GM18499 (cell line): ENCODE measurements at regions not wholly inside any gene's neighbourhood (a gene's known extent, or its start where the extent isn't known, plus 50 kb on each side); places are given as distances from the start of the nearest gene placed in this dataset.

Experiments
- ATAC-seq: cut with Tn5 transposase; IDR thresholded peaks from one replicate; pipeline ENCODE4 v1.9.1; 2021; ENCODE audit warnings: moderate number of reproducible peaks; ENCODE audit not compliant: insufficient read depth, unreplicated experiment

DNA sequence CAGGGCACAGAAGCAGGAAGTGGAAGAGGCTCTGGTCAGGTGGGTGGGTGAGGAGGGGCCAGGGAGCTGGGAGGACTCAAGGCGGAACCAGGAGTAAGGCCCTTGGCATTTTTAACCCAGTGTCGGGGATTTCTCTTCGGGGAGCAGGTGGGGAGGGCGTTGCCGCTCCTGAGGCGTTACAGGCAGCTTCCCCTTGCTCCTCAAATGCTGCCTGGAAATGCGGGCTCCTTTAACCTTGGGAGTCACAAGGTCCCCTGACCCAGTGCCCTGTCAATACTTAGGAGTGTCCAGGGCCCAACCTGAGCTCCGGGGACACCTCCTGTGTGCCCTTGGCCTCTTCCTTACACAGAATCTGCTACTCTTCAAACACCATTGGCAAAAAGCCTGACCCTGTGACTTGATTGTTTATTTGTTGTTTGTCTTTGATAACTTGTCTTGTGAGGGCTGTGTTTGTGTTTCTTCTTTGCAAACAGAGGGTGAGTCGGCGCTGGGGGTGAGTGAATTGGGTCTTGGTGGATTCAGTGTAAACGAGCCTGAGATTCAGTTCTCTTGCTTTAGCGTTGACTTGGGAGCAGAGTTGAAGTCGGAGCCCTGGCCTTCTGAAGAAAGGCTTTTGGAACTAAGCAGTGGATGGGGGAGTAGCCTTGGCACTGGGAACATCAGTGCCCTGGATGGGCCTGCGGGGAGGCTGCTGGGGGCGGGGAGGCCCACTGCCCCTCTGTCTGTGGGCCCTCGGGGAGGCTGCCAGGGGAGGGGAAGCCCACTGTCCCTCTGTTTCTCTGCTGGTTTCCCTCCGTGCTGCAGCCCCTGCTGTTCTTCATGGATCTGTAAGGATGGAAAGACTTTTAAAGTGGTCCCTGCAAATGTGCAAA lies 300.7 kb upstream of the IRX4 start:
- ATAC-seq, result no peak

DNA sequence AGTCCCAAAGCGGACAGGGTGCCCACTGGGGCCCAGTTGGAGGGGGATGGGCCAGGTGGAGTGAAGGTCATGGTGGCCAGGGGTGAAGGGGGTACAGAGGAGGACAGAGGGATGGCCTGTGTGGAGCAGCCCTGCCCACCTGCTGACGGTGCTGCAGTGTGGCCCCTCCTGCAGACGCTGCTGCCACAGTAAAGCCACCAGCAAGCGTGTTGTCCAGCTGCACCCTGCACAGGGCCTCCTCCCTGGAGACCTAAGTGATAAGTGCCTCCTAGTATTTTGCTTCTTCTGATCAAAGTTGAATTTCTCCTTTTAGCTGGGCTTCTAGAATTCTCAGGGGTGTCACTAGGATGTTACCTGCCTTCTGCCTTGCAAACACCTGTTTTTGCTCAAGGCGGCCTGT lies 299.3 kb upstream of the IRX4 start:
- no peak for ATAC-seq

DNA sequence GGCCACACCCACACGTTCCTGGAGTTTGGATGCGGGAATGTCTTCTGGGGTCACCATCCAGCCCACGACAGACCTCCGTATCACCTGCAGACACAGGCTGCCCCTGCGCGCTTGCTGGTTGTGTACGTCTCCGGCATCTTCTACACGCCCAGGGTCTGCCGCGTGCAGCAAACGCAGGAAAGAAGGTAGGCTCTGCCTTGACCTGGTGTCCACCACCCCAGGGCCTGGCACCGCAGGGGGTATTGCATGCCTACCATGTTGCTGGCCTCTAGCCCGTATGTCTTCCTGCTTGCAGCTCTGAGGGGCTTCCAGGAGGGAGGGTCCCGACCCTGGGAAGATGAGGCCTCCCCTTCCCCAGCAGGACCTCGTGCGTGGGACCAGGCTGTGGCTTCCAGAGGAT lies 298.8 kb upstream of the IRX4 start:
- ATAC-seq, result no peak

DNA sequence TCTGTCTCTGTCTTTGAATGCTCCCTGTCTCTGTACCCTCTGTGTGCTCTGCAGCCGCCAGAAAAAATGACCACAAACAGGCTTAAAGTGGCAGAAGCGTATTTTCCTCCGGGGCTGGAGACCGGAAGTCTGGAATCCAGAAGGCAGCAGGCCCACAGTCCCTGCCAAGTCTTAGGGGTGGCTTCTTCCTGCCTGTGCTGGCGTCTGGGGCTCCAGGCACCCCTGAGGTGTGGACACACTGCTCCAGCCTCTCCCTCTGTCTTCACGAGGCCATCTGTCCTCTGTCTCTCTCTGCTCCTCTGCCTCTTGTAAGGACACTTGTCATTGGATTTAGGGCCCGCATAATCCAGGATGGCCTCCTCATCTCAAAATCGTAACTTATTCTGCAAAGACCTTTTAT lies 298.4 kb upstream of the IRX4 start:
- no peak for ATAC-seq

DNA sequence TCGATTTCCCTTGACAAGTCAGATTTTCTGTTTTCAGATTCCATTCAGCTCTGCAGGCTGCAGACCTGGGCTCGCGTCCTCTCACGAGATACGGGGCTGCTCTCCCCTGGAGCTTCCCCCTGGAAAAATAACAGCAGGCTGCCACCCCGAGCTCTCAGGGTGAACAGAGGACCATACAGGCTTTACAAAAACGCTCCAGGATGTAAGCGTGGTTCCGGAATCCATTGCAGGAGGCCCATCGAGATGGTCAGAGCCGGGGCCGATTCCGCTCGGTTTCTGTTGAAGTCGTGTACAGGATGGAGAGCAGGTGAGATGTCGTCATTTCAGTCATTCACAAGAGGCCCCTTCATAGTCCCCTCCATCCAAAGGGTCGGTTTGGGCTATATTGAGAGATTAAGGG lies 297.7 kb upstream of the IRX4 start:
- no peak for ATAC-seq

DNA sequence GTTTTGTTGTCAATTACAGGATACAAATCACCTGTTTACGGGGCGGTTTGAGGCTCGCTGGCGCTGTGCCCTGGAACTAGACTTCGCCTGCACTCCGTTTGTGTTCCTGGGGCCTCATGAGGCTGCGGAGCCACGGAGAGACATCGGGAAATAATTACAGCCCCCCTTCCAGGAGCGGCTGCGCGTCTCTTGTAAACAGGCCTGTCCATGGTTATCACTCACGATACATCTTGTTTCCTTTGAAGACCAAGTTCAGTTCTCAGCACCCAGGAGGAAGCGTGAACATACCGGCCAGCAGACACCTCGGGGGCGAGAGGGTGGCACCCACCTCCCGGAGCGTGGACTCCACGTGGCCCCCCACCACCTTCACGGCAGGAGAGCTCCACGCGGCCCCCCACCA lies 297.1 kb upstream of the IRX4 start:
- no peak for ATAC-seq

DNA sequence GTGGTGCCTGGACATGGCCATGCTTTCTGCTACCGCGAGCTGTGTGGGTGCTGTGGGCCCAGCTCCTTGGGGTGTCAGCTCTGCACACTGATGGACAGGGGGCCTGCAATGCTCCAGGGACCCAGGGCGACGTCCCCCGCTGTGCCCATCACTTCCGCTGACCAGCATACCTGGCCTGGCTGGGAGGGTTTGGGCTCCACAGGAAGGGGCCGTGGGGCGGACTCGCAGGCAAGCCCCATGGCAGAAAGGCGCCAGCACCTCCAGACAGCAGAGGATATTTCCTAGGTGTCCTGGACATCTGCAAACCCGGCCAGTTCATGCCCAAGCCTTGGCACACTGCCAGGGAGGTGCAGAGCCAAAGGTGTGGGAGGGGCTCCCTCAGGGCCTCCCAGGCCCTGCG lies 295.8 kb upstream of the IRX4 start:
- ATAC-seq, result no peak

DNA sequence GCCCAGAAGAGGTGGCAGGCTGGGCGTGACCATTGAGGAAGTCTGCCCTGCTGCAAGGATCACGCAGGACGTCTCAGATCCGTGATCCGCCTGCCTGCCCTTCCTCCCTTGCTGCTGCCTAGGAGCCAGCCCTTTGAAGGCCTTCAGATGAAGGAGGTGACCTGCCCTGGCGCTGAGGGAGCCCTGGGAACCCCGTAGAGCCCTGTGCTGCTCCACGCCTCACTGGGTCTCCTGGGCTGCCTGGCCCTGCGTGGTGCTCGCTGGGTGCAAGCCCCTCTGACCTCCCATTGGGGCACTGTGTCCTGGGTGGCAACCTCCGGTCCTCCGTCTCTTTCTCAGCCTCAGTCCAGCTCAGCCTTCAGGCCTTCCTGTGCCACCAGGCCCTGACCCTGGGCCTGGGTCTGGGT lies 295.3 kb upstream of the IRX4 start:
- ATAC-seq, result no peak

DNA sequence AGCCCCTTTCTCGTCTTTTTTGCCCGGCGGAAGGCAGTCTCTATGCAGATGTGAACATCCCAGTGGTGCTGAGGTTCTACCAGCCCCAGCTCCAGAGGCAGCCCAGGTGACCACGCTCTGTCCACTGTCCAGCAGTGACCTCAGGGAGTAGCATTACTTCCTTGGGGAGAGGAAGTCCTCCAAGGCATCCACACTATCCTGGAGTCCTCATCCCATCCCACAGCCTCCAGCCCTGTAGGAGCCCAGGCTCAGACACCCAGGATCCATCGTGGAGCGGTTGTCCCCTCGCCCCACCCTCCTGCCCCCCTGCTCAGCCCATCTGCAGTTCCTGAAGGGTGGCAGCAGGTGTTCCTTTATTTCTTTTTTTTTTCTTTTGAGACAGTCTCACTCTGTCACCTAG lies 294.5 kb upstream of the IRX4 start:
- ATAC-seq, result no peak

DNA sequence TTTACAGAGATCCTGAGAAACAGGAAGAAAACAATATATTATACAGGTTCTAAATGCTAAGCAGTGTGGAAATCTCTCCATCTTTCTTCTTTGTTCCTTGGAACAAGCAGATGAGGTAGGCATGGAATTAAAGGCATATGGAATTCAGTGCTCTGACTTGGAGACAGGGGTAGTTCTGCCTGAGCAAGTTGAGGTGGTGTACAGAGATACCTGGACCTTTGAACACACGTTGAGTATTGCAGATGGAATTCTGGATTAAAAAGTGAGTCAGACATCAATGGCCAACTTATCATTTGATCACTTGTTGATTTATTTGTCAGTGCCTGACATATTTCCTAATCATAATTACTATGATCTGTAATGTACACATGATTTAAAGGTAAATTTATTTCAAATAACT lies 293.9 kb upstream of the IRX4 start:
- no peak for ATAC-seq

DNA sequence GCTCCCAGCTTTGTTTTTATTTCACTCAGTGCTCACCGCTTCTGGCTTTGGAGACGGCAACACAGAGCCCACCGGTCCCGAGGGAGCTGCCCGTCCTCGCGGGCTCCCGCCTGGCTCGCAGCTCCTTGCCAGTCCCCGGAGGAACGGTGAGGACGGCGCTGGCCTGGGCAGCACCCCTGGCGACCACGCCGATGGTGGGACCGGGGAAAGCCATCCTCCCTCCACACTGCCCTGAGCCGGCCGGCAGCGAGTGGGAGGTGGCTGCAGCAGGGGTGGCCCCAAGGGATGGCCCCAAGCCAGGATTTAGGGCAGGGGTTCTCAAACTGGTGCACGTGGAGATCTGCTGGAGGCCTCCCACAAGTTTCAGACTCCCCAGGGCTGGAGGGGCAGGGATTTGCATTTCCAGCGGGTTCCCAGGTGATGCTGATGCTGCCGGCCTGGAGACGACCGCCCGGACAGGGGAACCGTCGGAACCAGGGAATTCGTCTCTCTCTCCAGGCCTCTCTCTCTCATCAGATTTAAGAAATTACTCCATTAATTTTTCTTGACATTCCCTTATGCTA lies 293.2 kb upstream of the IRX4 start:
- ATAC-seq, result no peak

DNA sequence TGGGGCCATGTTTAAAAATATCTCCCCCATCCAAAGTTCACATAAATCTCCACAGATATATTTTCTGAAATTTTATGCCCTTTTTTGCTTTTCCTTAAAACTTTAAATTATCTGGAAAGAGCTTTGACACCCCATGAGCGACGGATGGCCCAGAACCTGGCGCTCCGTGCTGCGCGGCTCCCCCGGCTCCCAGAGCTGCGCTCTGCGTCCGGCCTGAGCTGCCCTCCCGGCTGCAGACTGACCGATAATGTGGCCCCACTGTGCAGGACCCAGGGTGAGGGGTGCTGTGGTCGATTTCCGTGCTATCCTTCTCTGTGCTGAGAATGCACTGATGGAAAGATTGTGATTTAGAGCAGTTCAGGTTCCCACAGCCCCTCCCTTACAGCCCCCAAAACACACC lies 292.3 kb upstream of the IRX4 start:
- no peak for ATAC-seq

DNA sequence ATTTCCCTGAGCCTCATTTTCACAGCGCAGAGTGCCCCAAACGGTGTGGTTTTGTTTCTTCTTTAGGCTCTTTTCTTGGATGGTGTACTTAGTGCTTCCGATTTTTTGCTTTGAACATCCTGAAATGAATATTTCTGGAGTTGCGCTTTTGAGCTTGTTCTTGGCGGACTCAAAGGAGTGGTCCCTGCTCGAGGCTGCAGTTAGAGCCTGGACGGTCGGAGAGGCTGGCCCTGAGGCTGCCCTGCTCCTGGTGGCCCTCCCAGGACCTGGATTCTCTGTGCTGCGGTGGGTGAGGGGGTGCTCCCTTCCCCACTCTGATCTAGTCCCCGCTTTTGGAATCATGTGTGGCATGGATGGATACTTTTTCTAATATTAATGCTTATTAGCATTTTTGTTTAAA lies 291.8 kb upstream of the IRX4 start:
- ATAC-seq, result no peak

DNA sequence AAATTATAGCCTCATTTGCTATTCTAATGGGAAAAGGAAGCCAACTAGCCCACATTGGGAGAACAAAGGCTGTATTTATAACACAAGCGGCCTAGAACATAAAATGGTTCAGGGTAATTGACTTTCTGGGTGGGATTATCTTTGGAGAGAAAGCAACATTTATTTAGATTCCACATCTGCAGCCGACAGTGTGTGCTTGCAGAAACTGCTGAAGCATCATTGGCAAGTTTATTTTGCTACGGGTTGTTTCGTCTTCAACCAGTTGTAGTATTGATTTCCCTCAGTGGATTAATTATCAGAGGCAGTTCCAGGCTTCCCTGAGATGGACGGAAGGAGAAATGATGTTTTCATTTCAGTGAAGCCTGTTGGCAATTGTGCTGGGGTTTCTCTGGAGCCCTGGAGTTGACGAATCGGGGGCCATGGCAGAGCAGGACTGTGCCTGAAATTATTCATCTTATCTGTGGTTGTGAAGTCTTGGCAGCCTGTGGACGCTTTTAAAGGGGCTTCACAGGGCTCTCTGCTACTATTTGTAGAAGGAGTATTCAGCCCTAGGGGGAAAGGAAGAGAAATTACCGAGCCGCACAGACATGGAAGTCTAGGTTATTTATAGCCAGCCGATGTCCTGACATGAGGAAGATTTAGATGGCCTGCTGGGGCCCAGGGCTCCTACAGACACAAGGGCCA lies 290.6 kb upstream of the IRX4 start:
- no peak for ATAC-seq

DNA sequence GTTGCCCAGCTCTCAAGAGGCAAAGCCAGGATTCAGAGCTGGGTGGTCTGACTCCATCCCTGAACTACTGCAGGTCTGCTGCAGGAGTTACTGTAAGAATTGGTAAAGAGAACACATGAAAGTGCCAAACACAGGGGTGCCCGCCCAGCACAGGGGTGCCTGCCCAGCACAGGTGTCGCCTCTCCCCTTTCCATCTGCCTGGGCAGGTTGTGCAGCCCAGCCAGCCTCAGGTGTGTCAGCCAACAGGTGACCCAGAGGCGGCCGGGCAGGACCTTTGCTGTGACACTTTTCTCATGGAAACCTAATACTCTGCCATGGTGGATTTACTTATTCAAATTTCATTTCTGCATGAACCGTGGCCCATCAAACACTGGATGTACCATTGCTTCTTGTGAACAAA lies 289.7 kb upstream of the IRX4 start:
- ATAC-seq, result no peak

DNA sequence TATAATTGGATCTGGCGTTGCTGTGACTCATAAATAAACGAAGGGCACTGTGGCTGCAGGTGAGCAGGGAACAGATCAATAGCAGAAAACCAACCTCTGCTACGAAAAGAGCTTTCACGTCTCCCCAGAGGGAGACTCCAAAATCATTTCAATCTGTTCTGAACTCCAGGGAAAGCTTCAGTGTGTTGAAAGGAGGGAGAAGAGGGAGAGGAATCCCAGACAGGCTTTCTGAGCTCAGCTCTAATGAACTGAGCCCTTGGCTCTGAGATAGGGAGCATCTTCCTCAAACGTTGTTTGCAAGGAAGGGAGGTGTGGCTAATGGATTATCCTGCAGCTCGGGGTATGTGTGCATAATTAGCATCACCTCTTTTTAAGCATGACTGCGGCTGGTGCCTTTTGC lies 288.0 kb upstream of the IRX4 start:
- ATAC-seq, result no peak

DNA sequence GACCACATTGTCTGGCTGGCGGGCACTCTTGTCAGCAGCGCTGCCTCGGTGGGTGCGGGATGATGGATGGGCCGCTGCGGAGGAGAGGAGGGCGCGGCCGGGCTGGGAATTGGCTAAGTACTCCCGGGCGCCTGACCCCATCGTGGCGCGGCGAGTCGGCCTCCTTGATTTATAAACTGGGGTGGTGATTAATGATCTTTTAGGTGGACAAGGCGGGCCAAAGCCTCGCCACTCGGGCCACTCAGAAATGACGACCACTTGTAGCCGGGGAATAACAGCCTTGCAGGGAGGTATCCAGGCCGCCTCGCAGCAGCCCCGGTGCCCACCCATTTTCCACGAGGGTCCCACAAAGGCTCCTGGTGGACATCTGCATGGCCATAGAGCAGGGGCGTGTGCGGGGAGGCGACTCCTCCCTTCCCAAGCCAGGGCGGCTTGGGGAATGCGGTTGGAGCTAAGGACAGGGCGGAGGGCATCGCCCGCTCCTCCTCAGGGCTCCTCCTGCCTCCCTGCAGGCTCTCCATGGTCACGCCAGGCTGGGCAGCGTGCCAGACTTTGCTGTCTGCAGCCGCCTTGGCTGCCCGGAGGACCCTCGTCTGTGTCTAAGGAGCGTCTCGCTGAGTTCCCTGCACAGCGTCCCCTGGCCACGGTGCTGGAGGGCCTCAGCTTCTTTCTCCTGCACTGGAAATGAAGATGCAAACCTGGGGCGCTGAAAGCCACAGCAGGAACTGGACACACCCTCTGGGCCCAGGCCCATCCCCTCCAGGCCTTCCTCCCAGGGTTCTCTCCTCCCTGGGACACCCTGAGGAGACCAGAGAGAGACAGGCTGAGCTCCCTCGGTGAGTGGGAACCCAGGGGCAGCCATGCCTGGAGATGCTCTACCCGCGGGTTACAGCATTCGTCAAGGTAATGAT lies 287.4 kb upstream of the IRX4 start:
- no peak for ATAC-seq

DNA sequence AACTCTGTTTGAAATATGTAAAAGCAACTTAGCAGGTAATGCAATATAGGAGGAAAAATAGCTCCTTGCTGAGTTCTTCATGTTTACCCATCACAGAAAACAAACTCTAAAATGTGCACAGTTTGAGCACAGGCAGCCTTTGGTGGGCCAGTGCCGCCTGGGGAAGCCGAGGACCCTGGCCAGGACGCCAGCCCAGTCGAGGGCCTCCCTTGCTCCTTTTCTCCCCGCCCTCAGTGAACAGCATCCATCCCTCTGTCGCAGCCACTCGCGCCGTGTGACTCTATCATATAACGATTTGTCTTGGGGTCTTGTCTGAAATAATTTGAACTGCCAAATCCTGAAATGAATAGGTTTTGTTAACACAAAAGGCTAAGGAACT lies 286.7 kb upstream of the IRX4 start:
- no peak for ATAC-seq

DNA sequence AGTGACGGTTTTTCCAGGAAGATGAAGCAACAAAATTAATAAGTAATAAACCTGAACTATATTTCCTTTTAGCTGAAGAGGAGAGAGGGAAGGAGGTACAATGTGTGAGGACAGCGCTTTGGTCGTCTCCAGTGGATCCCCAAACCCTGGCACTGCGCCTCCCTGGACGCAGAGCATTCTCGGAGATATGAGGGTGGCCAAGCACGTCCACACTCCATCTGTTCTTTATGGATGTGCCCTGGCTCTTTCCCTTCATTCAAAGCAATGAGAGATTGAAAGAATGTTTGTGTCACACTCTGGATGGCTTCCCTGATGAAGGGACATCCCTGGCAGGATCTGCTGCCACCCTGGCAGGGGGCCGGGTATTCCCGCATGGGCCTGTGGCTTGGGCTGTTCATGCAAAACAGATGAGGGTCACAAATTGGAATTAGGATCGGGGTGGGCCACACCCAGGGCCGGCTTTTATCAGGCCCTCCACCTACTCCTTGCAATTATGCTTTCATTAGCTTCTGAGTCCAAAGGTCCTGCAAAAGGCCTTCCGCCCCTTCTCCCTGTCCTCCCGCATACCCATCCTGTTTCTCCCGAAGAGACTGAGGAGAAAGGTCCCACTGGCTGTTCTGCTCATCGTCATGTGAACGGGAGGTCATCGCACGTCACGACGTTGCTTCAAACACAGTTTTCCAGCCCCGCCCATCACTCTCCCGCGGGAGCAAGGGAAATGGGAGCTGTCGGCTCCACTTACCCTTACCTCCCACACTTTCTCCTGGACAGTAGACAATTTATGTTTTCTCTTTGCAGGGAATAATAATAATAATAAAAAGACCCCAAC lies 286.1 kb upstream of the IRX4 start:
- ATAC-seq, result no peak

DNA sequence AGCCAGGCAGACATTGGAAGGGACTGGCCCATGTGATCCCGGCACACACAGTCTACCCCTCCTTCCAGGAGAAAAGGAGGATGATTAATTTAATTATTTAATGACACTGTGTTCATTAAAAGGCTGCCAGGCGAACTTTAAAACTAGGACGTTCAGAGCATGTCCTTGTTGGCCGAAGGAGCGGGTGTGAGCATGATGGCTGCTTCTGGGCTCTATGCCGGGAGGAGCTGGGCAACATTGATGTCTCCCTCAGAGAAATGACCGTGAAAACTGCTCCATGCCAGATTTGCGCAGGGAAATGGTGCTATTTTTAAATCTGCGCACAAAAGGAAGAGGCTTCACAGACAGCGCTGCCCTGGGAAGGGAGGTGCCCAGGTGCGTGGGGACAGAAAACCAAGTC lies 284.9 kb upstream of the IRX4 start:
- no peak for ATAC-seq
